NB4 (cell line): ENCODE measurements at regions not wholly inside any gene's neighbourhood (a gene's known extent, or its start where the extent isn't known, plus 50 kb on each side); places are given as distances from the start of the nearest gene placed in this dataset.

Experiments
- CTCF ChIP-seq: IDR thresholded peaks from one replicate; pipeline ENCODE4 v1.5.1; 2012; ENCODE audit warnings: low read depth, low read length
- MAX ChIP-seq: IDR thresholded peaks from 2 replicates; pipeline ENCODE4 v1.6.1; 2011; ENCODE audit warnings: low read depth, low read length
- POLR2A ChIP-seq: IDR thresholded peaks from 2 replicates; pipeline ENCODE4 v1.6.1; 2011; ENCODE audit warnings: mild to moderate bottlenecking; ENCODE audit not compliant: insufficient read length; ENCODE audit errors: extremely low read depth

DNA sequence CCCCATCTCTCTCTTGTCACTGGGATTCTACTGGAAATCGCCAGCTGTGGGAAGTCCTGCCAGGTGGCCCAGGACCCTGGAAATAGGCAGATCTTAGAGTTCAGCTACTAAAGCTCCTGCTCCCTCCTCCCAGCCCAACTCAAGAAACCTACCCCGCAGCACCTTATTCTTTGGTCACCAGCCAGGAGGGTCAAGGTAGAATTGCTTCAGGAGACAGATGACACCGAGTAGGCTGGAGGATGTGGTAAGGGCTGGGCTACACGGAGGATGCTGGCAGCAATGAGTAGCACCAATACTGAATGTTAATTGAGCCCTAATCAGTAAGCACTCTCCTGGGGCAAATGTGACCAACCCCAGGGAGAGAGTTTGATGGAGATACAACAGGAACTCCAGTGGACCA is 119.7 kb upstream of the VASH1 start:
- no peak for TF ChIP-seq CTCF
- no peak for TF ChIP-seq POLR2A
- no peak for TF ChIP-seq MAX
